H1 (cell line): ENCODE measurements at regions not wholly inside any gene's neighbourhood (a gene's known extent, or its start where the extent isn't known, plus 50 kb on each side); places are given as distances from the start of the nearest gene placed in this dataset.

Experiments used
- CHD7 ChIP-seq: fragments of 300-600 bp; sonication (generic); IDR thresholded peaks from 2 replicates; pipeline ENCODE4 v1.7.1; 2012; ENCODE audit warnings: low read length, moderate library complexity, mild to moderate bottlenecking, inconsistent platforms; ENCODE audit not compliant: insufficient replicate concordance
- E2F6 ChIP-seq: IDR thresholded peaks from 2 replicates; pipeline ENCODE4 v1.6.1; 2012; ENCODE audit warnings: inconsistent platforms
- JUN ChIP-seq: IDR thresholded peaks from 2 replicates; pipeline ENCODE4 v1.6.1; 2011; ENCODE audit warnings: low read depth, mild to moderate bottlenecking, improper control_type of control experiment, low read length
- RAD21 ChIP-seq, 2 experiments: IDR thresholded peaks in 1 of 2; conservative IDR thresholded peaks in 1 of 2; 2 replicates each; pipeline ENCODE4 v1.6.1; 2011; ENCODE audit warnings: low read depth in 2 of 2, low read length in 2 of 2, improper control_type of control experiment in 1 of 2, inconsistent platforms in 1 of 2, mild to moderate bottlenecking in 1 of 2, moderate library complexity in 1 of 2
- RFX5 ChIP-seq: IDR thresholded peaks from 2 replicates; pipeline ENCODE4 v1.6.1; 2011; ENCODE audit warnings: low read depth, low read length, improper control_type of control experiment, borderline replicate concordance

- no peak for TF ChIP-seq CHD7
- no peak for TF ChIP-seq RAD21 (IDR thresholded peaks at IDR 0.05 in 1 of 2, conservative IDR thresholded peaks at IDR 0.05 in 1 of 2; ENCODE audit: low read depth in 2 of 2, low read length in 2 of 2)
- TF ChIP-seq JUN = no peak
- no peak for TF ChIP-seq E2F6
- no peak for TF ChIP-seq RFX5
- TF ChIP-seq, all 59 proteins: peak for 0
These were observed 710.8 kb downstream of the DOK5 start (continued) for GRCh38 chr20:55186228-55186627.
